IPS-15b (cell line): ENCODE measurements at regions not wholly inside any gene's neighbourhood (a gene's known extent, or its start where the extent isn't known, plus 50 kb on each side); places are given as distances from the start of the nearest gene placed in this dataset.
"Not testable (repeated sequence)": the region's sequence is repeated elsewhere in the genome, so short reads cannot be mapped to it uniquely, and the experiment has no call there.

Experiments used
- H3K27me3 ChIP-seq: one replicate; pipeline ENCODE4 v1.6.1; 2013; ENCODE audit warnings: low read length; ENCODE audit not compliant: control insufficient read depth, insufficient read depth
- H3K36me3 ChIP-seq: one replicate; pipeline ENCODE4 v1.6.1; 2013; ENCODE audit warnings: low read length; ENCODE audit not compliant: control insufficient read depth, insufficient read depth
- H3K4me1 ChIP-seq: one replicate; pipeline ENCODE4 v1.6.1; 2013; ENCODE audit warnings: mild to moderate bottlenecking, low read length; ENCODE audit not compliant: control insufficient read depth, insufficient read depth
- H3K4me3 ChIP-seq: one replicate; pipeline ENCODE4 v1.5.1; 2013; ENCODE audit warnings: low read depth, low read length
- H3K9ac ChIP-seq: one replicate; pipeline ENCODE4 v1.6.1; 2013; ENCODE audit warnings: low read depth, mild to moderate bottlenecking, low read length
- H3K9me3 ChIP-seq: one replicate; pipeline ENCODE4 v1.6.1; 2013; ENCODE audit warnings: mild to moderate bottlenecking, low read length; ENCODE audit not compliant: control insufficient read depth, insufficient read depth

- not testable (repeated sequence) for H3K27me3 ChIP-seq, H3K9ac ChIP-seq, H3K36me3 ChIP-seq, H3K4me1 ChIP-seq, H3K9me3 ChIP-seq, H3K4me3 ChIP-seq
These were observed 139.6 kb upstream of the KCTD7 start for GRCh38 chr7:66489065-66489464.

DNA sequence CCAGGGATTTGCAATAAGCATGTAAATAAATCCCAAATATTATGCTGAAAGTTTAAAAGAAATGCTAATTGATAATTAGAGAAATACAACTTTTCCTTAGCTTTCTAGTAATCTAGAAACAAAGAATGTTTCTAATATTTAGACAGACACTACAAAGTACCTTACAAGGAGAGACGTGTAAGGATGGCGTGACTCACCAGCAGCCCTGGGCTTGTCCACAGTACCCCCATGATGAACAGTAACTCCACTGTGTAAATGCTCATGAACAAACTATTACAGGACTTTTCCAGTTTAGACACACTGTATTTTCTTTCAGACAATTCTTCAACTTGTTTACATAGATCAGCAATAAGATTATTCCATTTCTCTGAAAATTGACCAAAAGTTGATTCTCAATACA, 138.9 kb upstream of the KCTD7 start:
- not testable (repeated sequence) for H3K36me3 ChIP-seq, H3K9ac ChIP-seq, H3K9me3 ChIP-seq, H3K27me3 ChIP-seq, H3K4me3 ChIP-seq, H3K4me1 ChIP-seq

- not testable (repeated sequence) for H3K4me1 ChIP-seq, H3K9me3 ChIP-seq, H3K9ac ChIP-seq
These were observed 137.7 kb upstream of the KCTD7 start for GRCh38 chr7:66490979-66491378.

GRCh38 chr7:66492405-66492804, 136.3 kb upstream of the KCTD7 start:
- H3K27me3 ChIP-seq, H3K4me1 ChIP-seq, H3K36me3 ChIP-seq, H3K9me3 ChIP-seq: not testable (repeated sequence)
- H3K4me3 ChIP-seq = peak overlapping the region; percentile 97
- peak overlapping the region; percentile 86 for H3K9ac ChIP-seq

More at GRCh38 chr7:66490979-66491378, 137.7 kb upstream of the KCTD7 start:
- H3K27me3 ChIP-seq, H3K4me3 ChIP-seq, H3K36me3 ChIP-seq: not testable (repeated sequence)

GRCh38 chr7:66493235-66494205, 135.2 kb upstream of the KCTD7 start:
- Histone ChIP-seq H3K4me3 (peak overlapping the region; percentile 97), H3K27me3 (no peaks in the 10 kb centered on the region), H3K36me3 (no peaks in the 10 kb centered on the region), H3K9me3 (no peaks in the 10 kb centered on the region), H3K4me1 (no peaks in the 10 kb centered on the region), H3K9ac (peak overlapping the region; percentile 86)

- Histone ChIP-seq H3K9ac (no peak overlapping the region), H3K27me3 (no peaks in the 10 kb centered on the region), H3K36me3 (no peaks in the 10 kb centered on the region), H3K9me3 (no peaks in the 10 kb centered on the region), H3K4me3 (no peak overlapping the region), H3K4me1 (no peaks in the 10 kb centered on the region)
These were observed 131.3 kb upstream of the KCTD7 start for GRCh38 chr7:66497346-66497745.

DNA sequence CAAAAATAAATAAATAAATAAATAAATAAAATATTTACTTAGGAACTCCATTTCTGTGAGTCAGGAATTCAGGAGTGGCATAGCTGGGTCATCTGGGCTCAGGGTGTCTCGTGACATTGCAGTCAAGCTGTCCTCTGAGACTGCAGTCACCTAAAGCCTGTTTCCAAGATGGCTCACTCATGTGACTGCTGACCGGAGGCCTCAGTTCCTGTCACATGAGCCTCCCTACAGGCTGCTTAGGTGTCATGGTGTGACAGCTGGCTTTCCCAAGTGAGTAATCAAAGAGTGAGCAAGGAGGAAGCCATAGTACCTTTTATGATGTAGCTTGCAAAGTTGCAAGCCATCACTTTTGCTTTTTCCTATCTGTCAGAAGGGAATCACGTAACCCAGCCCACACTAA, 128.6 kb upstream of the KCTD7 start:
- Histone ChIP-seq H3K9me3 (no peaks in the 10 kb centered on the region), H3K4me1 (no peaks in the 10 kb centered on the region), H3K27me3 (no peaks in the 10 kb centered on the region), H3K36me3 (no peaks in the 10 kb centered on the region), H3K9ac (no peak overlapping the region), H3K4me3 (no peak overlapping the region)

GRCh38 chr7:66502230-66503035, 126.2 kb upstream of the KCTD7 start:
- no peaks in the 10 kb centered on the region for H3K36me3 ChIP-seq
- no peak overlapping the region for H3K9ac ChIP-seq
- no peaks in the 10 kb centered on the region for H3K27me3 ChIP-seq
- H3K9me3 ChIP-seq = no peaks in the 10 kb centered on the region
- H3K4me1 ChIP-seq = no peaks in the 10 kb centered on the region
- H3K4me3 ChIP-seq = no peak overlapping the region

DNA sequence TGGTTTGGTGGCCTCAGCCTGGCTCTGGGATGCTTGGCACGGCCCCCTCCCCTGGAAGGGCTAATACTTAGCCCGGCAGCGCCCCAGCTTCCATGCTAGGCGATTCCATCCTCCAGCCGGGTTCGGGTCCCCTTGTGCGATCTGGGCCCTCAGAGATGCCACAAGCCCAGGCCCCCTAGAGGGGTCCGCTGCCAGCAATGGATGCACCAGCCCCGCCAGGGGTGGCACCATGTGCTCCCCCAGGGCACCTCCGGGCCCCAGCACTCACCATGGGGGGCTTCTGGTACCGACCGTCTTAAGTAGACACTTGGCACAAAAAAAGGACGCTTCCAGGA, 125.7 kb upstream of the KCTD7 start:
- Histone ChIP-seq H3K27me3 (no peaks in the 10 kb centered on the region), H3K9ac (no peak overlapping the region), H3K36me3 (no peaks in the 10 kb centered on the region), H3K4me1 (no peaks in the 10 kb centered on the region), H3K9me3 (no peaks in the 10 kb centered on the region), H3K4me3 (no peak overlapping the region)

- H3K4me3 ChIP-seq = no peak overlapping the region
- no peaks in the 10 kb centered on the region for H3K36me3 ChIP-seq
- H3K9ac ChIP-seq = no peak overlapping the region
- no peaks in the 10 kb centered on the region for H3K4me1 ChIP-seq
- no peaks in the 10 kb centered on the region for H3K9me3 ChIP-seq
- H3K27me3 ChIP-seq = no peaks in the 10 kb centered on the region
These were observed 125.1 kb upstream of the KCTD7 start for GRCh38 chr7:66503551-66504031.

GRCh38 chr7:66504131-66504530, 124.5 kb upstream of the KCTD7 start:
- Histone ChIP-seq H3K36me3 (no peaks in the 10 kb centered on the region), H3K27me3 (no peaks in the 10 kb centered on the region), H3K4me1 (no peaks in the 10 kb centered on the region), H3K4me3 (no peak overlapping the region), H3K9ac (no peak overlapping the region), H3K9me3 (no peaks in the 10 kb centered on the region)

- H3K4me3 ChIP-seq = no peak overlapping the region
- H3K4me1 ChIP-seq = no peaks in the 10 kb centered on the region
- H3K36me3 ChIP-seq = no peaks in the 10 kb centered on the region
- no peaks in the 10 kb centered on the region for H3K27me3 ChIP-seq
- no peak overlapping the region for H3K9ac ChIP-seq
- no peaks in the 10 kb centered on the region for H3K9me3 ChIP-seq
These were observed 123.7 kb upstream of the KCTD7 start for GRCh38 chr7:66505009-66505408.
